Astrocyte (in vitro differentiated cells and primary cell): ENCODE measurements at regions not wholly inside any gene's neighbourhood (a gene's known extent, or its start where the extent isn't known, plus 50 kb on each side); places are given as distances from the start of the nearest gene placed in this dataset.
A peak's percentile ranks its signal among the peaks of the same experiment; 100 is the strongest.

Experiments
- DNase-seq: peaks from one replicate; pipeline ENCODE4 v3.0.0-alpha.2; 2010; ENCODE audit warnings: low read depth
- FAIRE-seq: peaks from 2 replicates; lab custom pipeline; 2011; peaks lifted over from hg19 to GRCh38; lab: Jason Lieb, UNC
- H2AFZ ChIP-seq: 2 replicates; pipeline ENCODE4 v1.6.0; 2012; ENCODE audit warnings: low read depth, low read length, inconsistent platforms
- H3K27ac ChIP-seq: 2 replicates; pipeline ENCODE4 v1.5.1; 2011; ENCODE audit warnings: low read depth, low read length, inconsistent platforms
- H3K27me3 ChIP-seq: 2 replicates; pipeline ENCODE4 v1.6.0; 2011; ENCODE audit warnings: low read length, inconsistent platforms; ENCODE audit not compliant: insufficient read depth
- H3K36me3 ChIP-seq: 2 replicates; pipeline ENCODE4 v1.5.1; 2011; ENCODE audit warnings: low read length, inconsistent platforms; ENCODE audit not compliant: insufficient read depth
- H3K4me1 ChIP-seq: 2 replicates; pipeline ENCODE4 v1.5.1; 2011; ENCODE audit warnings: low read length, inconsistent platforms; ENCODE audit not compliant: insufficient read depth
- H3K4me2 ChIP-seq: 2 replicates; pipeline ENCODE4 v1.6.0; 2012; ENCODE audit warnings: low read length, inconsistent platforms
- H3K4me3 ChIP-seq: 2 replicates; pipeline ENCODE4 v1.5.1; 2011; ENCODE audit warnings: low read depth, mild to moderate bottlenecking, low read length, inconsistent platforms; ENCODE audit not compliant: insufficient read depth
- H3K79me2 ChIP-seq: 2 replicates; pipeline ENCODE4 v1.6.0; 2012; ENCODE audit warnings: mild to moderate bottlenecking, low read length, inconsistent platforms; ENCODE audit not compliant: insufficient read depth
- H3K9ac ChIP-seq: 2 replicates; pipeline ENCODE4 v1.6.0; 2012; ENCODE audit warnings: mild to moderate bottlenecking, low read length, inconsistent platforms
- H3K9me3 ChIP-seq: 2 replicates; pipeline ENCODE4 v1.5.1; 2012; ENCODE audit warnings: low read depth, mild to moderate bottlenecking, low read length, inconsistent platforms; ENCODE audit not compliant: insufficient read depth
- H4K20me1 ChIP-seq: 2 replicates; pipeline ENCODE4 v1.6.0; 2012; ENCODE audit warnings: low read length, inconsistent platforms; ENCODE audit not compliant: insufficient read depth
- H3K27ac Mint-ChIP-seq: one replicate; pipeline ENCODE4 v1.8.0; 2021; ENCODE audit warnings: mild to moderate bottlenecking, mixed read lengths; ENCODE audit not compliant: unreplicated experiment
- H3K27me3 Mint-ChIP-seq: one replicate; pipeline ENCODE4 v1.8.0; 2021; ENCODE audit warnings: low read depth, mixed read lengths; ENCODE audit not compliant: unreplicated experiment
- H3K36me3 Mint-ChIP-seq: one replicate; pipeline ENCODE4 v1.8.0; 2021; ENCODE audit warnings: low read depth, mixed read lengths; ENCODE audit not compliant: unreplicated experiment
- H3K4me1 Mint-ChIP-seq: one replicate; pipeline ENCODE4 v1.8.0; 2021; ENCODE audit warnings: low read depth, mixed read lengths; ENCODE audit not compliant: unreplicated experiment
- H3K4me3 Mint-ChIP-seq: one replicate; pipeline ENCODE4 v1.8.0; 2021; ENCODE audit warnings: mild to moderate bottlenecking, moderate library complexity, mixed read lengths; ENCODE audit not compliant: unreplicated experiment
- H3K9me3 Mint-ChIP-seq: one replicate; pipeline ENCODE4 v1.8.0; 2021; ENCODE audit warnings: mild to moderate bottlenecking, mixed read lengths; ENCODE audit not compliant: unreplicated experiment
- EZH2 ChIP-seq: IDR thresholded peaks from 2 replicates; pipeline ENCODE4 v1.6.1; 2012; ENCODE audit warnings: mild to moderate bottlenecking, low read length, inconsistent platforms; ENCODE audit not compliant: insufficient read depth
- TF ChIP-seq, protein P1 (sequence below): IDR thresholded peaks from 2 replicates; pipeline ENCODE4 v1.5.1; 2011; ENCODE audit warnings: low read depth, mild to moderate bottlenecking, inconsistent platforms, low read length, moderate library complexity; ENCODE audit not compliant: insufficient read depth

DNA sequence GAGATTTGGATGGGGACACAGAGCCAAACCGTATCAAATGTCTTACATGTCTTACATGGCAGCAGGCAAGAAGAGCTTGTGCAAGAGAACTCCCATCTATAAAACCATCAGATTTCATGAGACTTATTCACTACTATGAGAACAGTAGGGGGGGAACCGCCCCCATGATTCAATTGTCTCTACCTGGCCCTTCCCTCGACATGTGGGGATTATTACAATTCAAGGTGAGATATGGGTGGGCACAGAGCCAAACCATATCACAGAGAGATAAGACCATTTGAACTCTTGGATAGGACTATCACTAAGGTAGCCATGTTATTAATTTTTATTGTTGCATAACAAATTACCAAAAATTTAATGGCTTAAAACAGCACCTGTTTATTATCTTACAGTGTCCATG is 611.7 kb downstream of the SOX6 start:
- Mint-ChIP-seq H3K36me3 (no peaks in the 10 kb centered on the region), H3K27me3 (peaks cover 5% of the 10 kb centered on the region), H3K4me3 (no peak overlapping the region), H3K27ac (no peak overlapping the region), H3K9me3 (peaks cover 2% of the 10 kb centered on the region), H3K4me1 (peaks cover 19% of the 10 kb centered on the region)
- no peak overlapping the region for H3K27ac ChIP-seq
- H3K4me1 ChIP-seq: peaks cover 13% of the 10 kb centered on the region
- no peak overlapping the region for H3K9ac ChIP-seq
- H3K9me3 ChIP-seq: no peaks in the 10 kb centered on the region
- no peaks in the 10 kb centered on the region for H4K20me1 ChIP-seq
- TF ChIP-seq EZH2: no peak
- TF ChIP-seq, protein P1, sequence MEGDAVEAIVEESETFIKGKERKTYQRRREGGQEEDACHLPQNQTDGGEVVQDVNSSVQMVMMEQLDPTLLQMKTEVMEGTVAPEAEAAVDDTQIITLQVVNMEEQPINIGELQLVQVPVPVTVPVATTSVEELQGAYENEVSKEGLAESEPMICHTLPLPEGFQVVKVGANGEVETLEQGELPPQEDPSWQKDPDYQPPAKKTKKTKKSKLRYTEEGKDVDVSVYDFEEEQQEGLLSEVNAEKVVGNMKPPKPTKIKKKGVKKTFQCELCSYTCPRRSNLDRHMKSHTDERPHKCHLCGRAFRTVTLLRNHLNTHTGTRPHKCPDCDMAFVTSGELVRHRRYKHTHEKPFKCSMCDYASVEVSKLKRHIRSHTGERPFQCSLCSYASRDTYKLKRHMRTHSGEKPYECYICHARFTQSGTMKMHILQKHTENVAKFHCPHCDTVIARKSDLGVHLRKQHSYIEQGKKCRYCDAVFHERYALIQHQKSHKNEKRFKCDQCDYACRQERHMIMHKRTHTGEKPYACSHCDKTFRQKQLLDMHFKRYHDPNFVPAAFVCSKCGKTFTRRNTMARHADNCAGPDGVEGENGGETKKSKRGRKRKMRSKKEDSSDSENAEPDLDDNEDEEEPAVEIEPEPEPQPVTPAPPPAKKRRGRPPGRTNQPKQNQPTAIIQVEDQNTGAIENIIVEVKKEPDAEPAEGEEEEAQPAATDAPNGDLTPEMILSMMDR: no peak
- H3K79me2 ChIP-seq: no peaks in the 10 kb centered on the region
- no peak overlapping the region for H3K4me2 ChIP-seq
- no peaks in the 10 kb centered on the region for H3K27me3 ChIP-seq
- H2AFZ ChIP-seq: no peak overlapping the region
- no peak for DNase-seq
- FAIRE-seq: no peak
- H3K36me3 ChIP-seq: no peaks in the 10 kb centered on the region
- H3K4me3 ChIP-seq: no peak overlapping the region

DNA sequence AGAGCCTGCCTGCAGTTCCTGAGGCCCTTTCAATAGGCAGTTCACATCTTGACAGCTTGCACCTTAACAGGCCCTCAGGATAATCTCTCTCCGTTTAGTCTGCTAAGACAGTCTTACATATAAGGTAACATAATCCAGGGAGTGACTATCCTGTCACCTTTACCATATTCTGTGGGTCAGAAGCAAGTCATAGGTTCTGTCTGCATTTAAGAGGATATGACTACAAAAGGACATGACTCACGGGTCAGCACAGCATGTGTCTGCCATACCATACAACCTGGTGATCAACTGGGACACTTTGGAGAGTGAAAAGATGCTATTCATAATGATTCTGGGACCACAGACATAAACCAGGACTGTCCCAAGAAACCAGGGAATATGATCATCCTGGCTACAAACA is 611.1 kb downstream of the SOX6 start:
- Histone ChIP-seq H2AFZ (no peak overlapping the region), H3K27ac (no peak overlapping the region), H3K9me3 (no peaks in the 10 kb centered on the region), H3K9ac (no peak overlapping the region), H3K79me2 (no peaks in the 10 kb centered on the region), H3K4me1 (peaks cover 13% of the 10 kb centered on the region), H4K20me1 (no peaks in the 10 kb centered on the region), H3K36me3 (no peaks in the 10 kb centered on the region), H3K4me2 (peak overlapping the region; percentile 8), H3K27me3 (no peaks in the 10 kb centered on the region), H3K4me3 (no peak overlapping the region)
- H3K4me1 Mint-ChIP-seq: peaks cover 19% of the 10 kb centered on the region
- DNase-seq (no peak), FAIRE-seq (no peak)
- no peaks in the 10 kb centered on the region for H3K36me3 Mint-ChIP-seq
- H3K4me3 Mint-ChIP-seq: no peak overlapping the region
- no peak overlapping the region for H3K27ac Mint-ChIP-seq
- TF ChIP-seq EZH2: no peak
- TF ChIP-seq, protein P1: no peak
- peaks cover 7% of the 10 kb centered on the region for H3K27me3 Mint-ChIP-seq
- peaks cover 2% of the 10 kb centered on the region for H3K9me3 Mint-ChIP-seq

DNA sequence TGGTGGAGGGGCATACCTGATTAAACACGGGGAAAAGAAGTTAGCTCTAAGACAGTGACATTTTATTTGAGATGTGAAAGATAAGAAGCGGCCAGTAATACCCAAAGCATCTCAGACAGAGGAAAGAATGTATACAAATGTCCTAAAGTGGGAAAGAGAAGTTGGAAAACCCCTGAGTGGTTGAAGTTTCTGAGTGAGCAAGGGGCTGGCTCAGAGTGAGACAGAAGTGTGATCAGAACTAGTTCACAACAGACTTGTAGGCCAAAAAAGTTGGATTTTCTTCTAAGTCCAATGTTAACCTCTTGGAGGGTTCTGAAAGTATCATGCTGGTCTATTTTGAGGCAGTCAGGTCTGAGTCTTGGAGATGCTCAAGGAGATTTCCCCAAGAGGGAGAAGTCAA is 608.7 kb downstream of the SOX6 start:
- DNase-seq (peak; percentile 9), FAIRE-seq (no peak)
- no peaks in the 10 kb centered on the region for H4K20me1 ChIP-seq
- peaks cover 2% of the 10 kb centered on the region for H3K9me3 Mint-ChIP-seq
- no peaks in the 10 kb centered on the region for H3K79me2 ChIP-seq
- H3K4me3 Mint-ChIP-seq: no peak overlapping the region
- no peak overlapping the region for H3K4me2 ChIP-seq
- no peak overlapping the region for H3K27ac ChIP-seq
- H3K4me1 Mint-ChIP-seq: peaks cover 15% of the 10 kb centered on the region
- no peak for TF ChIP-seq EZH2
- TF ChIP-seq, protein P1: no peak
- H3K4me3 ChIP-seq: no peak overlapping the region
- H3K27me3 Mint-ChIP-seq: peaks cover 7% of the 10 kb centered on the region
- H3K36me3 Mint-ChIP-seq: no peaks in the 10 kb centered on the region
- H3K4me1 ChIP-seq: peaks cover 13% of the 10 kb centered on the region
- no peaks in the 10 kb centered on the region for H3K9me3 ChIP-seq
- no peaks in the 10 kb centered on the region for H3K27me3 ChIP-seq
- H3K27ac Mint-ChIP-seq: no peak overlapping the region
- no peak overlapping the region for H2AFZ ChIP-seq
- H3K9ac ChIP-seq: no peak overlapping the region
- no peaks in the 10 kb centered on the region for H3K36me3 ChIP-seq
